Neural cell (in vitro differentiated cells): ENCODE measurements at regions not wholly inside any gene's neighbourhood (a gene's known extent, or its start where the extent isn't known, plus 50 kb on each side); places are given as distances from the start of the nearest gene placed in this dataset.

Source experiments
- H2AFZ ChIP-seq: fragments of 200-600, 300-800 bp; sonication (generic), shearing (Covaris generic); 2 replicates; pipeline ENCODE4 v1.6.0; 2014; ENCODE audit warnings: low read depth, mild to moderate bottlenecking, antibody characterized with exemption, low read length, moderate library complexity
- H3F3A ChIP-seq: fragments of 200-600 bp; shearing (Covaris generic); 2 replicates; pipeline ENCODE4 v1.6.1; 2016; ENCODE audit warnings: mild to moderate bottlenecking, moderate library complexity, mixed read lengths, antibody characterized with exemption, low read length; ENCODE audit not compliant: insufficient read depth, poor library complexity, severe bottlenecking
- H3K27ac ChIP-seq: fragments of 200-600, 300-800 bp; sonication (generic), shearing (Covaris generic); 2 replicates; pipeline ENCODE4 v1.5.1; 2014; ENCODE audit warnings: mild to moderate bottlenecking, low read length, moderate library complexity
- H3K27me3 ChIP-seq: fragments of 300-800, 200-600 bp; sonication (generic), shearing (Covaris generic); 2 replicates; pipeline ENCODE4 v1.6.0; 2014; ENCODE audit warnings: mild to moderate bottlenecking, low read depth, low read length, moderate library complexity; ENCODE audit not compliant: insufficient read depth
- H3K36me3 ChIP-seq: fragments of 300-800, 200-600 bp; sonication (generic), shearing (Covaris generic); 2 replicates; pipeline ENCODE4 v1.5.1; 2014; ENCODE audit warnings: mild to moderate bottlenecking, antibody characterized with exemption, low read length, moderate library complexity; ENCODE audit not compliant: insufficient read depth
- H3K4me2 ChIP-seq: fragments of 300-800, 200-600 bp; sonication (generic), shearing (Covaris generic); 2 replicates; pipeline ENCODE4 v1.6.0; 2014; ENCODE audit warnings: mild to moderate bottlenecking, low read length
- H3K4me3 ChIP-seq: fragments of 300-800, 200-600 bp; sonication (generic), shearing (Covaris generic); 2 replicates; pipeline ENCODE4 v1.5.1; 2014; ENCODE audit warnings: mild to moderate bottlenecking, low read length, moderate library complexity
- H3K79me2 ChIP-seq: fragments of 200-600 bp; shearing (Covaris generic); replicated peaks from 2 replicates; pipeline ENCODE4 v1.6.0; 2014; ENCODE audit warnings: mild to moderate bottlenecking, low read length, moderate library complexity; ENCODE audit not compliant: insufficient read depth
- H3K9ac ChIP-seq: fragments of 300-800, 200-600 bp; sonication (generic), shearing (Covaris generic); 2 replicates; pipeline ENCODE4 v1.6.1; 2016; ENCODE audit warnings: mild to moderate bottlenecking, low read length, mixed read lengths
- H3K9me2 ChIP-seq: fragments of 200-600 bp; shearing (Covaris generic); 2 replicates; pipeline ENCODE4 v1.6.1; 2016; ENCODE audit warnings: mild to moderate bottlenecking, low read length, mixed read lengths; ENCODE audit not compliant: insufficient read depth
- H3K9me3 ChIP-seq: fragments of 200-600, 300-800 bp; sonication (generic), shearing (Covaris generic); 2 replicates; pipeline ENCODE4 v1.6.1; 2016; ENCODE audit warnings: mild to moderate bottlenecking, mixed run types, low read length, moderate library complexity, mixed read lengths
- H4K20me1 ChIP-seq: fragments of 200-600 bp; shearing (Covaris generic); 2 replicates; pipeline ENCODE4 v1.6.1; 2016; ENCODE audit warnings: mild to moderate bottlenecking, mixed run types; ENCODE audit not compliant: insufficient read depth
- CTCF ChIP-seq: fragments of 450-650 bp; IDR thresholded peaks from 2 replicates; pipeline ENCODE4 v1.5.1; 2014; ENCODE audit warnings: antibody characterized with exemption, mild to moderate bottlenecking, moderate library complexity; ENCODE audit not compliant: poor library complexity, severe bottlenecking
- EP300 ChIP-seq: fragments of 450-650 bp; conservative IDR thresholded peaks from 2 replicates; pipeline ENCODE4 v1.6.1; 2014; ENCODE audit warnings: antibody characterized with exemption, mild to moderate bottlenecking, moderate library complexity; ENCODE audit not compliant: poor library complexity, severe bottlenecking
- EZH2 ChIP-seq: fragments of 200-600, 300-800 bp; shearing (Covaris generic), sonication (generic); IDR thresholded peaks from 2 replicates; pipeline ENCODE4 v1.6.1; 2014; ENCODE audit warnings: antibody characterized with exemption, low read length, borderline replicate concordance, mild to moderate bottlenecking; ENCODE audit not compliant: insufficient read depth, poor library complexity, severe bottlenecking
- MXI1 ChIP-seq: fragments of 450-650 bp; conservative IDR thresholded peaks from 2 replicates; pipeline ENCODE4 v1.6.1; 2014; ENCODE audit warnings: antibody characterized with exemption, mild to moderate bottlenecking; ENCODE audit not compliant: poor library complexity, severe bottlenecking
- POLR2AphosphoS5 ChIP-seq: IDR thresholded peaks from 2 replicates; pipeline ENCODE4 v1.6.1; 2012
- RAD21 ChIP-seq: fragments of 450-650 bp; conservative IDR thresholded peaks from 2 replicates; pipeline ENCODE4 v1.6.1; 2014; ENCODE audit warnings: antibody characterized with exemption, mild to moderate bottlenecking, moderate library complexity
- REST ChIP-seq: IDR thresholded peaks from 2 replicates; pipeline ENCODE4 v1.6.1; 2012; ENCODE audit warnings: borderline replicate concordance
- SMC3 ChIP-seq: fragments of 450-650 bp; conservative IDR thresholded peaks from 2 replicates; pipeline ENCODE4 v1.6.1; 2014; ENCODE audit warnings: antibody characterized with exemption, mild to moderate bottlenecking, moderate library complexity; ENCODE audit not compliant: poor library complexity
- TAF1 ChIP-seq: IDR thresholded peaks from 2 replicates; pipeline ENCODE4 v1.6.1; 2012; ENCODE audit warnings: low read depth

GRCh38 chr13:50511877-50512341, 331.6 kb downstream of the DLEU7 start:
- H3K4me2 ChIP-seq: no peak overlapping the region
- H3K4me3 ChIP-seq: no peak overlapping the region
- H3K9me3 ChIP-seq: no peaks in the 10 kb centered on the region
- H3K27me3 ChIP-seq: no peaks in the 10 kb centered on the region
- H2AFZ ChIP-seq: no peak overlapping the region
- no peak overlapping the region for H3K27ac ChIP-seq
- no peaks in the 10 kb centered on the region for H3K79me2 ChIP-seq
- no peak for TF ChIP-seq REST
- TF ChIP-seq TAF1: no peak
- TF ChIP-seq MXI1: no peak
- TF ChIP-seq RAD21: no peak
- no peak for TF ChIP-seq POLR2AphosphoS5
- TF ChIP-seq CTCF: no peak
- TF ChIP-seq EZH2: no peak
- TF ChIP-seq SMC3: no peak
- no peak for TF ChIP-seq EP300
- H4K20me1 ChIP-seq: no peaks in the 10 kb centered on the region
- H3K9me2 ChIP-seq: no peaks in the 10 kb centered on the region
- no peaks in the 10 kb centered on the region for H3K36me3 ChIP-seq
- H3F3A ChIP-seq: no peaks in the 10 kb centered on the region
- no peak overlapping the region for H3K9ac ChIP-seq

GRCh38 chr13:50512474-50513299, 330.8 kb downstream of the DLEU7 start:
- no peak overlapping the region for H3K27ac ChIP-seq

More at GRCh38 chr13:50512474-50513299, 330.8 kb downstream of the DLEU7 start:
- H3K9me2 ChIP-seq: no peaks in the 10 kb centered on the region
- no peaks in the 10 kb centered on the region for H3K27me3 ChIP-seq
- no peak overlapping the region for H3K9ac ChIP-seq
- H2AFZ ChIP-seq: no peak overlapping the region
- H3K4me3 ChIP-seq: no peak overlapping the region
- TF ChIP-seq RAD21 (no peak), EP300 (no peak), REST (no peak), SMC3 (no peak), TAF1 (no peak), CTCF (no peak), MXI1 (no peak), POLR2AphosphoS5 (no peak), EZH2 (no peak)
- no peaks in the 10 kb centered on the region for H3F3A ChIP-seq
- no peaks in the 10 kb centered on the region for H3K9me3 ChIP-seq
- no peaks in the 10 kb centered on the region for H3K36me3 ChIP-seq
- H3K79me2 ChIP-seq: no peaks in the 10 kb centered on the region
- H4K20me1 ChIP-seq: no peaks in the 10 kb centered on the region
- no peak overlapping the region for H3K4me2 ChIP-seq
